ENCODE measurements at regions not wholly inside any gene's neighbourhood (a gene's known extent, or its start where the extent isn't known, plus 50 kb on each side); places are given as distances from the start of the nearest gene placed in this dataset.
"Not testable (repeated sequence)": the region's sequence is repeated elsewhere in the genome, so short reads cannot be mapped to it uniquely, and the experiment has no call there.

- no peak for DNase-seq
Observed at GRCh38 chr2:196500686-196501431, 138.7 kb upstream of the CCDC150 start.

GRCh38 chr2:196501836-196502235, 137.7 kb upstream of the CCDC150 start:
- DNase-seq: no peak

- no peak for DNase-seq
Observed at GRCh38 chr2:196502386-196502785, 137.1 kb upstream of the CCDC150 start.

GRCh38 chr2:196503398-196503797, 136.1 kb upstream of the CCDC150 start:
- no peak for DNase-seq

- no peak for DNase-seq
Observed at GRCh38 chr2:196504788-196505187, 134.7 kb upstream of the CCDC150 start.

- DNase-seq: no peak
Observed at GRCh38 chr2:196510246-196510645, 129.3 kb upstream of the CCDC150 start.

- DNase-seq: peak; percentile 11
Observed at GRCh38 chr2:196511258-196512168, 128.0 kb upstream of the CCDC150 start.

- peak; percentile 27 for DNase-seq
Observed at GRCh38 chr2:196513796-196514526, 125.6 kb upstream of the CCDC150 start.

GRCh38 chr2:196514641-196515040, 124.9 kb upstream of the CCDC150 start:
- DNase-seq: no peak

GRCh38 chr2:196515051-196515450, 124.5 kb upstream of the CCDC150 start:
- peak; percentile 78 for DNase-seq

- DNase-seq: peak; percentile 50
Observed at GRCh38 chr2:196515608-196516007, 123.9 kb upstream of the CCDC150 start.

- DNase-seq: peak; percentile 12
Observed at GRCh38 chr2:196516564-196516963, 123.0 kb upstream of the CCDC150 start.

- no peak for DNase-seq
Observed at GRCh38 chr2:196520605-196521004, 118.9 kb upstream of the CCDC150 start.

GRCh38 chr2:196526981-196527725, 112.4 kb upstream of the CCDC150 start:
- not testable (repeated sequence) for DNase-seq

- no peak for DNase-seq
Observed at GRCh38 chr2:196528486-196529223, 110.9 kb upstream of the CCDC150 start.

- DNase-seq: no peak
Observed at GRCh38 chr2:196530910-196531309, 108.6 kb upstream of the CCDC150 start.

GRCh38 chr2:196533772-196534397, 105.6 kb upstream of the CCDC150 start:
- DNase-seq: no peak

GRCh38 chr2:196534495-196534894, 105.0 kb upstream of the CCDC150 start:
- peak; percentile 11 for DNase-seq

- no peak for DNase-seq
Observed at GRCh38 chr2:196535061-196535460, 104.5 kb upstream of the CCDC150 start.

- no peak for DNase-seq
Observed at GRCh38 chr2:196535742-196536141, 103.8 kb upstream of the CCDC150 start.

GRCh38 chr2:196537311-196537710, 102.2 kb upstream of the CCDC150 start:
- DNase-seq: no peak

Data from DMS79 treated with DMSO at 0.1 percent for 48 hours (cell line).